ENCODE measurements at regions not wholly inside any gene's neighbourhood (a gene's known extent, or its start where the extent isn't known, plus 50 kb on each side); places are given as distances from the start of the nearest gene placed in this dataset.

GRCh38 chr6:14498748-14499147 is 381.2 kb downstream of the CD83 start:
- no peaks in the 10 kb centered on the region for H3K79me2 ChIP-seq (ENCODE audit: insufficient read depth, low read depth, low read length)
- TF ChIP-seq EZH2phosphoT487 (IDR thresholded peaks at IDR 0.05; ENCODE audit: borderline replicate concordance, low read depth, low read length) (no peak), CTCF (conservative IDR thresholded peaks at IDR 0.05; ENCODE audit: low read length) (no peak)
- no peak overlapping the region for H3K4me3 ChIP-seq (ENCODE audit: low read depth, low read length, poor library complexity, severe bottlenecking)
- H2AFZ ChIP-seq (ENCODE audit: low read length), result no peak overlapping the region
- H4K20me1 ChIP-seq (ENCODE audit: insufficient read depth, low read length), result no peaks in the 10 kb centered on the region
- H3K36me3 ChIP-seq (ENCODE audit: insufficient read depth, low read length), result no peaks in the 10 kb centered on the region
- H3K9me3 ChIP-seq (ENCODE audit: low read length), result peaks cover 10% of the 10 kb centered on the region; the same call in 1 of the 2 replicates
- intact Hi-C loops (cut with micrococcal nuclease; ENCODE audit: unreplicated experiment), result no loop called here
- H3K4me1 ChIP-seq (ENCODE audit: insufficient read depth, low read length, poor library complexity, severe bottlenecking), result no peaks in the 10 kb centered on the region
- H3K4me2 ChIP-seq (ENCODE audit: low read length), result no peak overlapping the region
- no peak for DNase-seq (ENCODE audit: low spot score)
- POLR2A ChIA-PET, result interaction anchor here (0.7 to 1.1 kb wide), 3 partner anchors 18 to 1050 kb away, joined by 3 to 5 read pairs (median 5); no protein-coding TSS in a partner anchor
- BruUV-seq (replicated peaks), result no TSS peak
- CTCF ChIA-PET (ENCODE audit: unreplicated experiment), result interaction anchor here (0.5 kb wide), 1 partner anchor 397 kb away, joined by 3 read pairs; no protein-coding TSS in a partner anchor
- H3K27ac ChIP-seq (ENCODE audit: low read depth, low read length, poor library complexity, severe bottlenecking), result no peak overlapping the region
- H3K9me2 ChIP-seq (ENCODE audit: insufficient read depth, low read length), result no peaks in the 10 kb centered on the region

GRCh38 chr6:14499309-14499708 is 381.7 kb downstream of the CD83 start:
- Histone ChIP-seq H3K79me2 (ENCODE audit: insufficient read depth, low read depth, low read length) (no peaks in the 10 kb centered on the region), H3K4me2 (ENCODE audit: low read length) (no peak overlapping the region), H3K9me2 (ENCODE audit: insufficient read depth, low read length) (no peaks in the 10 kb centered on the region), H4K20me1 (ENCODE audit: insufficient read depth, low read length) (no peaks in the 10 kb centered on the region), H3K36me3 (ENCODE audit: insufficient read depth, low read length) (no peaks in the 10 kb centered on the region), H3K9me3 (ENCODE audit: low read length) (peaks cover 10% of the 10 kb centered on the region; the same call in 1 of the 2 replicates), H2AFZ (ENCODE audit: low read length) (no peak overlapping the region), H3K27ac (ENCODE audit: low read depth, low read length, poor library complexity, severe bottlenecking) (no peak overlapping the region), H3K4me3 (ENCODE audit: low read depth, low read length, poor library complexity, severe bottlenecking) (no peak overlapping the region), H3K4me1 (ENCODE audit: insufficient read depth, low read length, poor library complexity, severe bottlenecking) (no peaks in the 10 kb centered on the region)
- ChIA-PET POLR2A (interaction anchor here (1.1 kb wide), 1 partner anchor 17 kb away, joined by 5 read pairs; no protein-coding TSS in a partner anchor), CTCF (ENCODE audit: unreplicated experiment) (no interaction called here)
- TF ChIP-seq CTCF (conservative IDR thresholded peaks at IDR 0.05; ENCODE audit: low read length) (no peak), EZH2phosphoT487 (IDR thresholded peaks at IDR 0.05; ENCODE audit: borderline replicate concordance, low read depth, low read length) (no peak)
- BruUV-seq (replicated peaks), result no TSS peak
- no peak for DNase-seq (ENCODE audit: low spot score)
- intact Hi-C loops (cut with micrococcal nuclease; ENCODE audit: unreplicated experiment), result no loop called here

- H3K4me2 ChIP-seq (ENCODE audit: low read length), result no peak overlapping the region
- H3K4me1 ChIP-seq (ENCODE audit: insufficient read depth, low read length, poor library complexity, severe bottlenecking), result no peaks in the 10 kb centered on the region
- no TSS peak for BruUV-seq (replicated peaks)
- ChIA-PET CTCF (ENCODE audit: unreplicated experiment) (no interaction called here), POLR2A (interaction anchor here (1.3 kb wide), 1 partner anchor 16 kb away, joined by 3 read pairs; no protein-coding TSS in a partner anchor)
- DNase-seq (ENCODE audit: low spot score), result no peak
- TF ChIP-seq EZH2phosphoT487 (IDR thresholded peaks at IDR 0.05; ENCODE audit: borderline replicate concordance, low read depth, low read length), result no peak
- no peak for TF ChIP-seq CTCF (conservative IDR thresholded peaks at IDR 0.05; ENCODE audit: low read length)
- no peaks in the 10 kb centered on the region for H4K20me1 ChIP-seq (ENCODE audit: insufficient read depth, low read length)
- peaks cover 10% of the 10 kb centered on the region; the same call in 1 of the 2 replicates for H3K9me3 ChIP-seq (ENCODE audit: low read length)
- no peaks in the 10 kb centered on the region for H3K36me3 ChIP-seq (ENCODE audit: insufficient read depth, low read length)
- H3K27ac ChIP-seq (ENCODE audit: low read depth, low read length, poor library complexity, severe bottlenecking), result no peak overlapping the region
- no peaks in the 10 kb centered on the region for H3K79me2 ChIP-seq (ENCODE audit: insufficient read depth, low read depth, low read length)
- no peak overlapping the region for H2AFZ ChIP-seq (ENCODE audit: low read length)
- no peaks in the 10 kb centered on the region for H3K9me2 ChIP-seq (ENCODE audit: insufficient read depth, low read length)
- intact Hi-C loops (cut with micrococcal nuclease; ENCODE audit: unreplicated experiment), result no loop called here
- no peak overlapping the region for H3K4me3 ChIP-seq (ENCODE audit: low read depth, low read length, poor library complexity, severe bottlenecking)
Measured at GRCh38 chr6:14499841-14500240, 382.3 kb downstream of the CD83 start.
